ENCODE measurements at regions not wholly inside any gene's neighbourhood (a gene's known extent, or its start where the extent isn't known, plus 50 kb on each side); places are given as distances from the start of the nearest gene placed in this dataset.

DNA sequence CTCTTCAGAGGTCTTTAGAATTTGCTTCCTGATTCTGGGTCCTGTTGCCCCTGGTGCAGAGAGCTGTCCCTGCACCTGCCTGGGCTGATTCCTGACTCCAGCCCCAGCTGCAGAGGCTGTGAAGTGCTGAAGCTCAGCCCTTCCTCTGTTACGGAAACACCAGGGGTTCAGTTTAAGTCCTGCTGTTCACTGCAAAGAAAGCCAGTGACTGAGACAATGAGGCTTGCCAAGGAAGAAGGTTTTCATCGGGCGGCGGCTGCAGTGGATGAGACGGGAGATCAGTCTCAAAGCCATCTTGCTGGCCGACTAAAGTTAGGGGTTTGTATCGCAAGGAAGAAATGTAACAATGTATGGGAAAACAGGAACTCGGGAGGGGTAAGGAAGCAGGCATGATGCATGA lies 142.4 kb upstream of the ZNF236 start:
- TF ChIP-seq CTCF (IDR thresholded peaks at IDR 0.05; ENCODE audit: insufficient read depth, low read depth, low read length) (no peak), EZH2 (IDR thresholded peaks at IDR 0.05; ENCODE audit: insufficient read depth, low read length) (no peak)

Measured in astrocyte (in vitro differentiated cells and primary cell).